GM12878 (cell line): ENCODE measurements at regions not wholly inside any gene's neighbourhood (a gene's known extent, or its start where the extent isn't known, plus 50 kb on each side); places are given as distances from the start of the nearest gene placed in this dataset.

Experiments used
- ATAC-seq: fragments of 200-7000 bp; cut with Tn5 transposase; 3 replicates; pipeline ENCODE4 v1.9.1; 2020; ENCODE audit warnings: mild to moderate bottlenecking, moderate library complexity
- BruUV-seq: library from RNA; stranded (reverse); fragments of 400-500 nt; replicated peaks from 2 replicates; lab custom pipeline; 2021; lab: Mats Ljungman, UMichigan
- CTCF ChIA-PET: fragments of 300-600 bp; sonication (Branson Sonifier 250); formaldehyde crosslinking; extraction: SDS; loops from one replicate; lab custom pipeline; 2021; ENCODE audit warnings: inconsistent platforms; lab: Yijun Ruan, JAX
- POLR2A ChIA-PET: fragments of 350-600 bp; formaldehyde crosslinking; extraction: SDS; loops from one replicate; lab custom pipeline; 2021; ENCODE audit warnings: inconsistent platforms; lab: Charles Lee
- RAD21 ChIA-PET: fragments of 300-600 bp; sonication (Branson Sonifier 250); formaldehyde crosslinking; loops from one replicate; lab custom pipeline; 2023; ENCODE audit warnings: antibody characterized with exemption; ENCODE audit not compliant: unreplicated experiment; lab: Charles Lee
- SMC1A ChIA-PET: fragments of 300-600 bp; sonication (Branson Sonifier 250); formaldehyde crosslinking; loops from one replicate; lab custom pipeline; 2023; ENCODE audit not compliant: unreplicated experiment, uncharacterized antibody; lab: Charles Lee
- DNase-seq: peaks from one replicate; pipeline ENCODE4 v3.0.0-alpha.2; 2011; ENCODE audit warnings: low read depth, low spot score
- FAIRE-seq: peaks from 3 replicates; lab custom pipeline; 2011; peaks lifted over from hg19 to GRCh38; lab: Jason Lieb, UNC
- H2AFZ ChIP-seq: 2 replicates; pipeline ENCODE4 v1.6.0; 2011; ENCODE audit warnings: low read depth, low read length, control low read depth; ENCODE audit not compliant: control insufficient read depth
- H3K27ac ChIP-seq: 2 replicates; pipeline ENCODE4 v1.5.1; 2011; ENCODE audit warnings: control low read depth; ENCODE audit not compliant: control insufficient read depth, insufficient read depth
- H3K27me3 ChIP-seq, 2 experiments: replicated peaks in 1 of 2; 2 replicates each; pipeline versions ENCODE4 v1.6.0 to v1.6.1; 2011; ENCODE audit warnings: low read length in 1 of 2; ENCODE audit not compliant: control insufficient read depth in 2 of 2, insufficient read depth in 2 of 2
- H3K36me3 ChIP-seq, 2 experiments: 2 replicates each; pipeline ENCODE4 v1.5.1; 2011; ENCODE audit warnings: low read length in 1 of 2; ENCODE audit not compliant: control insufficient read depth in 2 of 2, insufficient read depth in 2 of 2
- H3K4me1 ChIP-seq: 2 replicates; pipeline ENCODE4 v1.6.1; 2011; ENCODE audit warnings: mild to moderate bottlenecking, low read length, moderate library complexity, mixed read lengths; ENCODE audit not compliant: control insufficient read depth, insufficient read depth
- H3K4me2 ChIP-seq: 2 replicates; pipeline ENCODE4 v1.6.0; 2011; ENCODE audit warnings: control low read depth; ENCODE audit not compliant: control insufficient read depth, insufficient read depth
- H3K4me3 ChIP-seq: fragments of 200-600 bp; sonication (generic); 2 replicates; pipeline ENCODE4 v1.5.1; 2016
- H3K79me2 ChIP-seq: 2 replicates; pipeline ENCODE4 v1.6.0; 2011; ENCODE audit warnings: low read length; ENCODE audit not compliant: control insufficient read depth, insufficient read depth
- H3K9ac ChIP-seq: 2 replicates; pipeline ENCODE4 v1.8.0; 2011; ENCODE audit warnings: low read length, control low read depth, mixed read lengths; ENCODE audit not compliant: control insufficient read depth, insufficient read depth
- H3K9me3 ChIP-seq: replicated peaks from 3 replicates; pipeline ENCODE4 v1.5.1; 2011; ENCODE audit warnings: mild to moderate bottlenecking, low read length; ENCODE audit not compliant: control insufficient read depth, insufficient read depth
- H4K20me1 ChIP-seq: 2 replicates; pipeline ENCODE4 v1.6.0; 2011; ENCODE audit not compliant: control insufficient read depth, insufficient read depth
- CBX5 ChIP-seq: sonication (generic); IDR thresholded peaks from 2 replicates; pipeline ENCODE4 v1.6.1; 2016; ENCODE audit warnings: low read depth, moderate library complexity, mild to moderate bottlenecking, inconsistent platforms
- DPF2 ChIP-seq: fragments of 450-650 bp; IDR thresholded peaks from 2 replicates; pipeline ENCODE4 v1.6.1; 2017; ENCODE audit warnings: mild to moderate bottlenecking
- EED ChIP-seq: sonication (generic); IDR thresholded peaks from 2 replicates; pipeline ENCODE4 v1.6.1; 2016; ENCODE audit warnings: antibody characterized with exemption, low read depth
- FOS ChIP-seq: IDR thresholded peaks from 3 replicates; pipeline ENCODE4 v1.6.1; 2011; ENCODE audit warnings: borderline replicate concordance; ENCODE audit not compliant: insufficient read length; ENCODE audit errors: extremely low read depth
- HDAC2 ChIP-seq: fragments of 200-600 bp; sonication (generic); IDR thresholded peaks from 2 replicates; pipeline ENCODE4 v1.6.1; 2017
- IRF5 ChIP-seq: fragments of 450-650 bp; IDR thresholded peaks from 2 replicates; pipeline ENCODE4 v1.6.1; 2017; ENCODE audit warnings: borderline replicate concordance
- MYC ChIP-seq: IDR thresholded peaks from 2 replicates; pipeline ENCODE4 v1.6.1; 2011; ENCODE audit warnings: mild to moderate bottlenecking, low read length, moderate library complexity, inconsistent platforms; ENCODE audit not compliant: insufficient read depth, insufficient replicate concordance, insufficient read length, severe bottlenecking
- PML ChIP-seq: IDR thresholded peaks from 2 replicates; pipeline ENCODE4 v1.6.1; 2012; ENCODE audit warnings: low read length, inconsistent platforms
- RB1 ChIP-seq: fragments of 450-650 bp; formaldehyde crosslinking; IDR thresholded peaks from 2 replicates; pipeline ENCODE4 v1.6.1; 2017; ENCODE audit warnings: mild to moderate bottlenecking, borderline replicate concordance
- REST ChIP-seq: IDR thresholded peaks from 2 replicates; pipeline ENCODE4 v1.6.1; 2012; ENCODE audit warnings: mild to moderate bottlenecking, low read depth, low read length
- SIX5 ChIP-seq: IDR thresholded peaks from 2 replicates; pipeline ENCODE4 v1.6.1; 2011; ENCODE audit warnings: mild to moderate bottlenecking, low read depth, low read length, moderate library complexity; ENCODE audit not compliant: severe bottlenecking
- SP1 ChIP-seq: IDR thresholded peaks from one replicate; pipeline ENCODE4 v1.6.1; 2011; ENCODE audit warnings: low read depth, low read length
- SUPT20H ChIP-seq: IDR thresholded peaks from 2 replicates; pipeline ENCODE4 v1.6.1; 2011; ENCODE audit warnings: low read depth, mild to moderate bottlenecking, low read length, moderate library complexity, borderline replicate concordance; ENCODE audit not compliant: control insufficient read depth
- SUZ12 ChIP-seq: fragments of 200-600 bp; sonication (generic); IDR thresholded peaks from one replicate; pipeline ENCODE4 v1.6.1; 2018; ENCODE audit warnings: antibody characterized with exemption, mild to moderate bottlenecking; ENCODE audit not compliant: unreplicated experiment
- ZNF24 ChIP-seq: fragments of 450-650 bp; IDR thresholded peaks from 2 replicates; pipeline ENCODE4 v1.6.1; 2017; ENCODE audit warnings: antibody characterized with exemption, mild to moderate bottlenecking
- ZNF384 ChIP-seq: IDR thresholded peaks from 2 replicates; pipeline ENCODE4 v1.6.1; 2012; ENCODE audit warnings: low read depth, mild to moderate bottlenecking, low read length, improper control_type of control experiment, borderline replicate concordance
- WGBS: methylation state at CpG from one replicate; pipeline ENCODE4 v1.1.6; 2016; ENCODE audit warnings: low lambda C conversion rate; ENCODE audit not compliant: insufficient replicate concordance, insufficient coverage; ENCODE audit errors: missing lambda C conversion rate; 5-methylcytosine and 5-hydroxymethylcytosine counted together
- in situ Hi-C: fragments of 300-500 bp; cut with MboI; formaldehyde crosslinking; loops from 9 replicates; pipeline ENCODE4 v1.14.3; 2018; ENCODE audit warnings: mixed read lengths
- intact Hi-C: fragments of 100-400 bp; cut with micrococcal nuclease; formaldehyde crosslinking; loops from one replicate; pipeline ENCODE4 v1.14.2; 2022; ENCODE audit not compliant: unreplicated experiment

- TF ChIP-seq REST (no peak), SUZ12 (no peak), RB1 (no peak), DPF2 (no peak), HDAC2 (no peak), PML (no peak), ZNF384 (no peak), EED (no peak), SP1 (no peak)
These were observed 254.9 kb upstream of the HS6ST1 start (continued) for GRCh38 chr2:128573531-128573930.

GRCh38 chr2:128577141-128577930, 258.7 kb upstream of the HS6ST1 start:
- Histone ChIP-seq H3K9ac (no peak overlapping the region), H3K9me3 (no peaks in the 10 kb centered on the region), H4K20me1 (no peaks in the 10 kb centered on the region), H2AFZ (no peak overlapping the region), H3K4me3 (no peak overlapping the region), H3K36me3 (no peaks in the 10 kb centered on the region), H3K4me2 (no peak overlapping the region), H3K4me1 (no peaks in the 10 kb centered on the region), H3K27me3 (no peaks in the 10 kb centered on the region; a peak in 1 of 4 replicates), H3K27ac (no peak overlapping the region), H3K79me2 (no peaks in the 10 kb centered on the region)
- no peak for DNase-seq
- no peak for TF ChIP-seq ZNF24
- TF ChIP-seq SUPT20H: no peak
- TF ChIP-seq CBX5: no peak
- TF ChIP-seq SIX5: no peak
- no peak for TF ChIP-seq MYC
- TF ChIP-seq IRF5: no peak
- TF ChIP-seq FOS: no peak
- intact Hi-C loops: no loop called here
- WGBS: 37% methylated on average over 7 of the region's 7 CpGs
- in situ Hi-C loops: no loop called here
- RAD21 ChIA-PET: no interaction called here
- ATAC-seq: no peak
- SMC1A ChIA-PET: no interaction called here
- no peak for FAIRE-seq
- no TSS peak for BruUV-seq
- CTCF ChIA-PET: no interaction called here
- POLR2A ChIA-PET: no interaction called here
